Progenitor cell of endocrine pancreas (in vitro differentiated cells): ENCODE measurements at regions not wholly inside any gene's neighbourhood (a gene's known extent, or its start where the extent isn't known, plus 50 kb on each side); places are given as distances from the start of the nearest gene placed in this dataset.

Experiments used
- DNase-seq: peaks from one replicate; pipeline ENCODE4 v3.0.0; 2021; ENCODE audit warnings: low spot score; ENCODE audit not compliant: unreplicated experiment
- H3K27ac Mint-ChIP-seq: 2 replicates; pipeline ENCODE4 v1.8.0; 2021; ENCODE audit warnings: mild to moderate bottlenecking, moderate library complexity, mixed read lengths
- H3K27me3 Mint-ChIP-seq: 2 replicates; pipeline ENCODE4 v1.8.0; 2021; ENCODE audit warnings: mixed read lengths
- H3K36me3 Mint-ChIP-seq: 2 replicates; pipeline ENCODE4 v1.8.0; 2022; ENCODE audit warnings: mixed read lengths; ENCODE audit not compliant: insufficient read depth
- H3K4me1 Mint-ChIP-seq: 2 replicates; pipeline ENCODE4 v1.8.0; 2021; ENCODE audit warnings: low read depth, mixed read lengths
- H3K4me3 Mint-ChIP-seq: 2 replicates; pipeline ENCODE4 v1.8.0; 2021; ENCODE audit warnings: low read depth, mild to moderate bottlenecking, moderate library complexity, mixed read lengths
- H3K9me3 Mint-ChIP-seq: 2 replicates; pipeline ENCODE4 v1.8.0; 2021; ENCODE audit warnings: low read depth, mixed read lengths
- CTCF ChIP-seq: fragments of 200-600 bp; sonication (generic); IDR thresholded peaks from one replicate; pipeline ENCODE4 v1.5.0; 2021; ENCODE audit warnings: antibody characterized with exemption, mild to moderate bottlenecking; ENCODE audit not compliant: unreplicated experiment

GRCh38 chr11:112509300-112509699 is 248.6 kb upstream of the PLET1 start:
- Mint-ChIP-seq H3K9me3 (no peaks in the 10 kb centered on the region), H3K4me3 (no peak overlapping the region), H3K4me1 (no peaks in the 10 kb centered on the region), H3K27me3 (no peaks in the 10 kb centered on the region), H3K27ac (peak overlapping the region; percentile 21), H3K36me3 (no peaks in the 10 kb centered on the region)
- TF ChIP-seq CTCF, result no peak
- no peak for DNase-seq

GRCh38 chr11:112511271-112511670 is 250.6 kb upstream of the PLET1 start:
- H3K9me3 Mint-ChIP-seq, result no peaks in the 10 kb centered on the region
- TF ChIP-seq CTCF, result no peak
- H3K4me3 Mint-ChIP-seq, result no peak overlapping the region
- H3K4me1 Mint-ChIP-seq, result no peaks in the 10 kb centered on the region
- H3K27me3 Mint-ChIP-seq, result no peaks in the 10 kb centered on the region
- no peak overlapping the region for H3K27ac Mint-ChIP-seq
- DNase-seq, result no peak
- H3K36me3 Mint-ChIP-seq, result no peaks in the 10 kb centered on the region

- Mint-ChIP-seq H3K36me3 (no peaks in the 10 kb centered on the region), H3K4me1 (no peaks in the 10 kb centered on the region), H3K27me3 (no peaks in the 10 kb centered on the region), H3K27ac (no peak overlapping the region), H3K4me3 (no peak overlapping the region), H3K9me3 (no peaks in the 10 kb centered on the region)
- TF ChIP-seq CTCF, result no peak
- no peak for DNase-seq
Measured at GRCh38 chr11:112511911-112512310, 251.3 kb upstream of the PLET1 start.

GRCh38 chr11:112513417-112513816 is 252.8 kb upstream of the PLET1 start:
- no peaks in the 10 kb centered on the region for H3K4me1 Mint-ChIP-seq
- TF ChIP-seq CTCF, result no peak
- no peaks in the 10 kb centered on the region for H3K9me3 Mint-ChIP-seq
- no peak overlapping the region for H3K27ac Mint-ChIP-seq
- DNase-seq, result no peak
- no peaks in the 10 kb centered on the region for H3K36me3 Mint-ChIP-seq
- no peak overlapping the region for H3K4me3 Mint-ChIP-seq
- H3K27me3 Mint-ChIP-seq, result no peaks in the 10 kb centered on the region

- no peaks in the 10 kb centered on the region for H3K36me3 Mint-ChIP-seq
- DNase-seq, result no peak
- H3K27ac Mint-ChIP-seq, result no peak overlapping the region
- H3K27me3 Mint-ChIP-seq, result no peaks in the 10 kb centered on the region
- no peaks in the 10 kb centered on the region for H3K9me3 Mint-ChIP-seq
- no peaks in the 10 kb centered on the region for H3K4me1 Mint-ChIP-seq
- H3K4me3 Mint-ChIP-seq, result no peak overlapping the region
- no peak for TF ChIP-seq CTCF
Measured at GRCh38 chr11:112514011-112514740, 253.5 kb upstream of the PLET1 start.
